ENCODE measurements at regions not wholly inside any gene's neighbourhood (a gene's known extent, or its start where the extent isn't known, plus 50 kb on each side); places are given as distances from the start of the nearest gene placed in this dataset.

DNA sequence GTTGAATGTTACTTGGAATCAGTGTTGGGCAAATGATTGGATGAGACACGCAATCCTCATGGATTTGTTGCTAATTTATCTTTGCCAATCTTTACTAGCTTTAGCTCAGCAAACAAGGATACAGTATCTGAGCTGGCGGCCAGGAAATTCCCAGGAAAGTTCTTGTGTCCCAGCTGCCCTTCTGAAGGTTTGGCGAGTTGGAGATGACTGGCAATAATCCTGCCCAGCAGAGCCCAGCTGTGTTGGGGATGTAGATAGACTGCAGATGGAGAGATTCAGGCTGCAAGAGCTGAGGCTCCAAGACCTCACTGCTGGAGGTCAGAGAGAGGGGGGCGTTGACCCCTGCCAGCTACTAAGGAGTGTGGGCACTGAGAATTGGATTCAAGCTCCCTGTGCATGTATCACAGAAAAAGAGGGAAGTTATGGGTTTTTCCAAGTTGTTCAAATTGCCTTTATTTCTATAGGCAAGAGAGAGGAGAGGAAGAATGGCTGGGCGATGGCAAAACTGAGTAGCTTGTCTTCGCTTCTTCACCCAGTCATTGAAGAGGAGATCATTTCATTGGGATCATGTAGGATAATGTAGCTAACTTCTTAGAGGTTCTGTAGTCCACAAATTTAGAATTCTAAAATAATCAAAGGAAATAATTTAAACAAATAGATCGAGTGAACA, 506.8 kb upstream of the LRATD1 start:
- DNase-seq (ENCODE audit: low read depth in 2 of 3, low spot score in 2 of 3) = no peak

DNA sequence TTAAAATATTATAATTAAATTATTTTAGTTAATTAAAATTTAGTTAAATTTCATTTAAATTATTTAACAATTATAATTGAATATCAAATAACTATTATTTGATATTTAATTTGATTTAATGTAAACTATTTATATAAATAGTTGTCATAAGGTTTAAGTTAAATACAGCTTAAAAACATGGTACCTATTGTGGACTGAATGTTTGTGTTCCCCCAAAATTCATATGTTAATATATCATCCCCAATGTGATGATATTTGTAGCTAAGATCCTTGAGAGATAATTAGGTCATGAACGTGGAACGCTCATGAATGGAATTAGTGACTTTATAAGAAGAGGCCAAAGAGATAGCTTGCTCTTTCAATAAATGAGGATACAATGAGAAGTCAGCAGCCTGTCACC, 505.7 kb upstream of the LRATD1 start:
- DNase-seq (ENCODE audit: low read depth in 2 of 3, low spot score in 2 of 3) = no peak

DNA sequence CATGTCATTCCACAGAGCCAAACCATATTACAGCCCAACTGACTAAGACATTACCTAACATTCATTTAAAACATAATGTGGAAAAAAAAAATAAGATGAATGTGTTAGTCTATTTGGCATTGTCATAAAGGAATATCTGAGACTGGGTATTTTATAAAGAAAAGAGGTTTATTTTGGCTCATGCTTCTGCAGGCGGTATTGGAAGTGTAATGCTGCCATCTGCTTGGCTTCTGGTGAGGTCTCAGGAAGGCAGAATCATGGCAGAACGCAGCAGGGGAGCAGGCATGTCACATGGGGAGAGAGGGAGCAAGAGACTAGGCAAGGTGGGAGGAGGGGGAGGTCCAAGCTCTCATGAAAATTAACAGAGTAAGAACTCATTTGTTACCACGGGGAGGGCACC, 504.8 kb upstream of the LRATD1 start:
- no peak for DNase-seq (ENCODE audit: low read depth in 2 of 3, low spot score in 2 of 3)

DNA sequence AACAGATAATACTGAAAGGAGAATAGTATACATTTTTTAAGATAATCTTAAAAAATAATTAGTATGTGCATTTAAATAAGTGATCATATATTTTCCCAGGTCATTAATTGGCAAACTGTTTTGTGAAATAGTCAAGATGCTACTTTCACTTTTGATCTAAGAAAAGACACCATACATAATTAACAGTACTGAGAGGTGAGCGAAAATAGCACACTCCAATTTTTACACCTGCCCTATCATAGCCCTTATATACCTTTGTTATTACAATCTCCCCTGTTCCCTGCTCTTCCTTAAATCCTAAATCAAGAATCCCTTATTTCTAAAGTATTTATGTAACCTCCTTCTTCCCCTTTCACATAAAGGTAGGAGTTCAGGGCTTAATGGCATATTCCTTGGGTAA, 500.1 kb upstream of the LRATD1 start:
- DNase-seq (ENCODE audit: low read depth in 2 of 3, low spot score in 2 of 3) = no peak

DNA sequence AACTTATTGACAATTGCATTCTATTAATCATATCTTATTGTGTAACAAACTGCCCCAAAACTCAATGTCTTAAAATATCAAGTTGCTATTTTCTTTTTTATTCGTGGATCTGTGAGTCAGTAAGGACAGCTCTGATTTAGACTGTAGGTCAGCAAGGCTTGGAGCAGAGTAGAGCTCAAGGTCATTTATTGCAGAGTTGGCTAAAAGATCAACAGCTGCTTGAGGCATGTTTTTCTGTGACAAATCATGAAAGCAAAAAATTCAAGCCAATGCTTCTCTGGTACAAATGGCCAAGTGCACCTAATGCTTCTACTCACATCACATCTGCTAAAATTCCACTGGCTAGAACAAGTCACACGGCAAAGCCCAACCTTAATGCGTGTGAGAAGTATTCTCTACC, 497.7 kb upstream of the LRATD1 start:
- DNase-seq (ENCODE audit: low read depth in 2 of 3, low spot score in 2 of 3) = no peak

DNA sequence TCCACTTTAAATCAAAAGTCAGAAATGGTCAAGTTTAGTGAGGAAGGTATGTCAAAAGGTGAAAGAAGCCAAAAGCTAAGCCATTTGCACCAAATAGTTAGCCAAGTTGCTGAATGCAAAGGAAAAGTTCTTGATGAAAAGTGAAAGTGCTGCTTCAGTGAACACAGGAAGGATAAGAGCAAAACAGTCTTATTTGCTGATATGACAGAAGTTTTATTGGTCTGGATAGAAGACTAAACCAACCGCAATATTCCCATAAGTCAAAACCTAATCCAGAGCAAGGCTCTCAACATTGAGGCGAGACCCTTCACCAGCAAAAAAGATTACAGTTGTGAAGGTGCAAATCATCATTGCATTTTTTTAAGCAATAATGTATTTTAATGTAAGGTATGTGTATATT, 496.5 kb upstream of the LRATD1 start:
- DNase-seq (ENCODE audit: low read depth in 2 of 3, low spot score in 2 of 3) = no peak

DNA sequence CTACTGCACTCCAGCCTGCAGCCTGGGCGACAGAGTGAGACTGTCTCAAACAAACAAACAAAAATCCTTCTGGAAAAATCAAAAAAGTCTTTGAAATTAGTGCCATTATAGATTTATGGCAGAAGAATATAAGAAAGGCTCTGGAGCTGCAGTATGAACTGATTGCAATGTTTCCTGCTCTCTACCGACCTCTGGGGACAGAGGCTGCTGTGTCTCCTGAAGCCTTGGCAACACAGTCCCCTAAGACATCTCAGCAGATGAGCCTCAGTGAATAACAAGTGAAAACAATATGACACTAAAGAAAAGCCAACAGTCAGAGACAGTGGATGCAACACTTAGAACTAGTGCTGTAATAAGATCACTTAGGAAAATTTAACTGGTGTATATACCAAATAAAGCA, 494.9 kb upstream of the LRATD1 start:
- DNase-seq (ENCODE audit: low read depth in 2 of 3, low spot score in 2 of 3) = no peak

DNA sequence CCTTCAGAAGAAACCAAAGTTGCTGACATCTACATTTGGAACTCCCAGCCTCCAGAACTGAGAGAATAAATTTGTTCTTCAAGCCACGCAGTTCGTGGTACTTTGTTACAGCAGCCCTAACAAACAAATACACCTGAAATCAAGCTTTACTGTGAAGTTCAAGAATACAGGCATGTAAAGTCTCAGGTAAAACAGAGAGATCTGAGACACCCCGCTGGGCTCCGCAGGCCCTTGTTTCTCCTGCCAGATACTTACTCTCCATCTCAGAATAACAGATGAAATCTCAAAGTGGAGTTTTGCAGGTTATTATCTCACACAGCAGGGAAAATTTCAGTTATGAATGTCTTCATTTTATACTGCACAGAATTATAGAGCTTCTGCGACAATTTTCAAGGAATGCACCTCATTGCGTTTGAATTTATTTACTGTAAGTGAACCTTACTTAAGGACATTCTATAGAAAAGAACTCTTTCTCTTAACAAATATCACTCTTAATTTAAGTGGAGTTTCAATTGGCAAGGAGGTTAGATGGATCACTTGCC, 492.4 kb upstream of the LRATD1 start:
- DNase-seq (ENCODE audit: low read depth in 2 of 3, low spot score in 2 of 3) = no peak

DNA sequence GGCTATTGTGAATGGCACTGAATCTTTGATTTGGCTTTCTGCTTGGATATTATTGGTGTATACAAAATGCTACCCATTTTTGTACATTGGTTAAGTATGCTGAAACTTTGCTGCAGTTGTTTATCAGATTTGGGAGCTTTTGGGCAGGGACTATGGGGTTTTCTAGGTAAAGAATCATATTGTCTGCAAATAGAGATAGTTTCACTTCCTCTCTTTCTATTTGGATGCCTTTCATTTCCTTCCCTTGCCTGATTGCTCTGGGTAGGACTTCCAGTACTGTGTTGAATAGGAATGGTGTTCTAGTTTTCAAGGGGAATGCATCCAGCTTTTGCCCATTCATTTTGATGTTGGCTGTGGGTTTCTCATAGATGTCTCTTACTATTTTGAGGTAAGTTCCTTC, 489.1 kb upstream of the LRATD1 start:
- DNase-seq (ENCODE audit: low read depth in 2 of 3, low spot score in 2 of 3) = no peak

DNA sequence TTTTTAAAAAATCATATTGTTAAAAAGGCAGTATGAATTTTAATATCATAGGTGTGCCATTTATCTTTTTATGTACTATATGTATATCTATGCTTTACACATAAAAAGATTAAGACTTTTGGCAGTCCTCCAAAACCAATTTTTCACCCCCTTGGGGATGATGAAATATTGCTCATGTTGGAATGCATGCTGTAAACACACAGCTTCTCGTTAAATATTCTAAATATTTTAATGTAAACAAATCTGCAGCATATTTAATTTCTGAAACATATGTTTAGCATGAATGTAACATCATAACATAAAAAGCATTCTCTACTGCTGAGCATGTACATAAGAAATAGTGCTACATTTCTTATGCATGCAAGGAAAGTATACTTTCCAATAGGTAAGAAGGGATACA, 484.3 kb upstream of the LRATD1 start:
- DNase-seq (ENCODE audit: low read depth in 2 of 3, low spot score in 2 of 3) = no peak

DNA sequence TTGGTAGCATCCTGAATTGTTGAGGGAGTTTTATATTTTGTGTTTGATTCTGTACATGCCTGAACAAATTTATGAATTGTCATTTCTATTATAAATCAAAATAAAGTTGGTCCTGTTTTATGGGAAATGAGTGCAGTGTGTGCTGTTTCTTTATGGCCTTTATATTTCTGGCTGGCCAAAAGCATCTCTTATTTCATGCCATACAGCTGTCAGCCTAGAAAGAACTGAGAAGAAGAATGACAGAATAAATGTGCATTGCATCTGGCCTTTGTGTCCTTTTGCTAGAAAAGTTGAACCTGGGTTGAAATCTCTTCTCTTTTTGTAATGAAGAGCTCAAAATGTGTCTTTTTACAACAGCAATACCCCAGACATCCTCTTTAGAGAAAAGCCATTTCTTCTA, 474.7 kb upstream of the LRATD1 start:
- no peak for DNase-seq (ENCODE audit: low read depth in 2 of 3, low spot score in 2 of 3)

DNA sequence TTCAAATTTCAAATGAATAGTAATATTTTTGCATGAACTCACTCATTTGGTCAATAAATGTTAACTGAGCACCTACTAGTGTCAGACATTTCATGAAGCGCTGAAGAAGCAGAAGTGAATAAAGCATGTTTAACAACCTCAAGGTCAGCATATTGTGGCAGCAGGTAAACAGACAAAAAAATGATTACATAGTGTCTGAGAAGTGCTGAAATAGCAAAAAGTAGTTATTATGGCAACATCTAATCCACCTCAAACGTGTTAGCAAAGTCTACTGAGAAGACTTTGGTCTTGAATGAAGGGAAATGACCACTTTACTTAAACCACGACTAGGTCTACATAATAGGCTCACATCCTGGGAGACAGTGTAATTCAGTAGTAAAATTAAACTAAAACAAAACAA, 452.2 kb upstream of the LRATD1 start:
- no peak for DNase-seq (ENCODE audit: low read depth in 2 of 3, low spot score in 2 of 3)

DNA sequence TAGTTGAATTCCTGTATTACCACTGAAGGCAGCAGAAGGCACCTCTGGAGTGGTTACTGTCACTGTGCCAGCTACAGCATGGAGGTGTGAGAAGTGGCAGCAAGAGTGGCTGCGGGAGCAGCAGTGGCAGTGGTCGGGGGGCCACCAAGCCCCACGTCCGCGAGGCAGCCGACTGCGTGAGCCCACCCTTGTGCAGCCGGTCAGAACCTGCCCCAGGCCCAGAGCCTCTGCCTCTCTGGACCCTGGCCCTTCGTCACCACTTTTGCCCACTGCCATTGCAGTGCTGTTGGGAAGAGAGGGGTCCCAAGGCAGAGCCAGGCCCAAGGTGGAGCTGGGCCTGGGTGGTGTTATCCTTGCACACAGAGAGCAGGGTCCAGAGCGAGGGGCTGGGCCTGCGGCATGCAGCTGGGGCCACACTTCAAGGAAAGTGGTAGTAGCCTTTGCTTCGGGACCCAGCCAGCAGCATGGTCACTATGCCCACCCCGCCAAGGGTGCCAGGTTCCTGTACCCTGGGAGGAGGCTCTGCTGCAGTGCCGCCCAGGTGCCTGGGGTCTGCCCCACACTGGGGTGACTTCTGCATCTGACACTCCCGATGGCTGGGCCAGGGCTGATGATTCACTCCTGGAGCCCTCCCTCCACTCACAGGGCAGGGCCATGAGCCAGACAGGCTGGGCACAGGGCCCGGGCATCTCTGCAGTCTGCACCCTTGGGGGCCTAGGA, 450.1 kb upstream of the LRATD1 start:
- no peak for DNase-seq (ENCODE audit: low read depth in 2 of 3, low spot score in 2 of 3)

DNA sequence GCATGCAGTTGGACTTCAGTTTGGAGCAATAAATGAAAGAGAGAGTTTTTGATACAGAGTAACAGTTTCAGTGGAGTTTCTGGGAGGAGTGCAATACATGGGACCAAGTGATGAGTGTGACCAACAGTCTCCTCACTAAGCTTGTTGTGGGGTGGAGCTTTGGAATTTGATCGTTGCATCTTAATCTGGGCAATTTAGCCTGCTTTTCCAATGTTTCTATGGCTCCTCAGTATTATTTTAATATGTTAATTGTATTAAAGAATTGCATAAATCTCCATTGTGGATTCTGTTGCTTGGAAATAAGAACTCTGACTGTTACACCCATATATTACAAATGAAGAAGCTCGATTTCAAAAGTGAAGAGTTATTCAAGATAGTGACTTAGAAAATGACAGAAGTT, 446.6 kb upstream of the LRATD1 start:
- DNase-seq (ENCODE audit: low read depth in 2 of 3, low spot score in 2 of 3) = no peak

DNA sequence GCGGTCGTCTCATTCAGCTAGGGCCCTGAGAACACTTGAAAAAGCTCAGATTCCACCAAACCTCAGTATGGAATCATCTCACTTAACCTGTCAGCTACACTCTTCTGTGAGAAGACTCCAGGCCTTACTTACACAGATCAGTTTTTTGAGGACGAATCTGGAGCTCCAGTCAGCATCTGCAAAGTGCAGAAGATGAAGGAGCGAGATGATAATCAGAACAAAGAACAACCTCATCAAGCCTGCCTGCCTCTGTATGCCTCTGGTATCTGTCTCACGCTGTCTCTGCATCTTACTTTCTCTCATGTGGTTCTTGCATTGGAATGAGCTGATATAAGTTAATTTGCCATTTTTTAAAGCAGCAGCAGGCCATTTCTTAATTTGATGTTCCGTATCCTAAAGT, 444.1 kb upstream of the LRATD1 start:
- no peak for DNase-seq (ENCODE audit: low read depth in 2 of 3, low spot score in 2 of 3)

DNA sequence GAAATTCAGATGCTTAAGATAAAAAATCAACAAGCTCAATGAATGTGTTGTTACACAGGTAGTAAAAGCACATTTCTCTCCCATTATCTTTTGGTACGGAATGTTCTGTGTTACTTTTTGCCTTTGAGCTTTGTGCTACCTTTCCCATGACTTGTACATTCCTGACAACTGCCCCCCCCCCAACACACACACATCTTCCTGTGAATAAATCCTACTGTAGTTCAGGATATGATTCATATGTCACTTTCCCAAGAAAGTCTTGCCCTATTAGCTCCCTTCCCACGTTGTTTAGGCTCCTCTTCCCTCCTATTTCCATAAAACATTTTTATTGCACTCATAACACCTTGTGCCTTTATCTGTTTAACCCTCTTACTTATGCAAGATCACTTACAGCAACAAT, 442.6 kb upstream of the LRATD1 start:
- no peak for DNase-seq (ENCODE audit: low read depth in 2 of 3, low spot score in 2 of 3)

DNA sequence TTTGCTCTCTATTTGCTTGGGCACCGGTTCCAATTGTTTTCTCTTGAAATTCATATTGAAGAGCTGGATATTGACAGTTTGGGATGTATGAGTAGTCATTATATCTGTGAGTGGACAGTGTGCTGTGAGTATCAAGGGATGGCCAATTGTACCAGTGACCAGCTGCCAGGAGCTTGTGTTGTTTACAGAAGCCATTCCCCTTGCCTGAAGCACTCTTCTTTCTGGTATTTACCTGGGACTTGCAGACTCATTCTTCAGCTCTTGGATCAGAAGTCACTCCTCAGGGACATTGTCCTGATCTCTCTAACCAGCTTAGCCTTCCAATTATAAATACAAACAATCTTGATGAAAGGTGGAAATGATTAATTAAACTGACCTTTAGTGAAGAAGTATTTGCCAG, 438.3 kb upstream of the LRATD1 start:
- DNase-seq (ENCODE audit: low read depth in 2 of 3, low spot score in 2 of 3) = no peak

DNA sequence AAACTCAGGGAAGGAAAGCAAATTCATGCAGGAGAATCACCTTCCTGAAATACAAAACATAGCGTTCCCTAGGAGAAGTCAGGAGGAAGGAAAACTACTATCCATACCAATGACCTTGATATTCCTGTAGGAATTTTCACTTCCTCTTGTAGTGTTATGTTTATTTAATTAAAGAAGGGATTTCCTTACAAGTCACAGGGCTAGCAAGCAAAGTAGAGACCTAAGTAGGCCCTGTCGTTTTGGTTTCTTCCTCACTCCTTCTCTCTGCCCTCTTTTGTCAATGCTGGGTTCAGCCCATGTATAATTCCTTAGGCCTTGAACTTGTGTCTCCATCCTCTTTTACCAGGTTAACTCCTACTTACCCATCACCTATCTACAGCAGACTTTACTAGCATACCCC, 435.2 kb upstream of the LRATD1 start:
- DNase-seq (ENCODE audit: low read depth in 2 of 3, low spot score in 2 of 3) = no peak

DNA sequence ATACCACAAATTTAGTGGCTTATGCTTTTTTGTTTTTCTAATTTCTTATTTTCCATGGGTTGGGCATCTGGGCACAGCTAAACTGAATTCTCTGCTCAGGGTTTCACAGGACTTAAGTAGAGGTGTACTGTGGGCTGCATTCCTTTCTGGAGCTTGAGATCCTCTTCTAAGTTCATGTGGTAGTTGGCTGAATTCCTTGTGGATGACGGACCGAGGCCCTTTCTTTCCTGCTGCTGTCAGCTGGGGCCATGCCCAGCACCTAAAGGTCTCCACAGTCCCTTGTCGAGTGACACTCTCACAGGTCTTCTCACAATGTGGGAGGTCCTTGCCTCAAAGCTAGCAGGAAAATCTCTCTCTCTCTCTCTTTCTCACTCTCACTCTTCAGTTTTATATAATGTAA, 433.5 kb upstream of the LRATD1 start:
- no peak for DNase-seq (ENCODE audit: low read depth in 2 of 3, low spot score in 2 of 3)

DNA sequence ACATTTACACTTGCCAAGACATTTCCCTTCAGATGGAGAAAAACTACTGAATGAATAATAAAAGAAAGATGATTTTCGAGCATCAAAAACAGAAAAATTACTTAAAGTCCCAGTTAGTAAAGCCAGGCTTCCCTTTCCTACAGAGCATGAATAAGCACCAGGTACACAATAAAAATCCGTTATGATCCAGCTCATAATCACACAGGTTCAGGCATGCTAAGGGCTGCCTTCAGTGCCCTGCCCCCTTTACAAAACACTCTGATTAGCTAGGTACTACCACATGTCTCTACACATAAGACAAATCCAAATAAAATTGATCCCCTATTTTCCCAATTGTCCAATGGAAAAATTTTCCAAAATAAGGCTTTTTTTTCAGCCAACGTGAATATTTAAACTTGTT, 413.2 kb upstream of the LRATD1 start:
- DNase-seq (ENCODE audit: low read depth in 2 of 3, low spot score in 2 of 3) = no peak

DNA sequence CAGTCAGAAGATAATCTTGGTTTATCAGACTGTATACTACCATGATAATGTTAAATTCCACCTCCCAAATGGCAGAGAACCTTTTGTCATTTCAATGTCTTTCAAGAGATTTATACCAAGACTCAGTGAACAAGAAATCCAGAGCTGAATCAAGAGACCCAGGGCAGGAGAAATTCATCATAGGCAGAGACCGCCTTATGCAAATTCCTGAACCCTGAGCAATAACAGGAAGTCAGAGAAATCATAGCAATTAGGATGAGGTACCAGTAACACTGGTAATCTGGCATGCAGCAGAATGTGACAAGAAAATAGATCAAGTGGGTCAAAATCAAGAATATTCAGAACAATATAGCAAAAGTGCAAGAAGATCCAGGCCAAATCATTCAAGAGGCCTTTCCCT, 412.4 kb upstream of the LRATD1 start:
- DNase-seq (ENCODE audit: low read depth in 2 of 3, low spot score in 2 of 3) = no peak

DNA sequence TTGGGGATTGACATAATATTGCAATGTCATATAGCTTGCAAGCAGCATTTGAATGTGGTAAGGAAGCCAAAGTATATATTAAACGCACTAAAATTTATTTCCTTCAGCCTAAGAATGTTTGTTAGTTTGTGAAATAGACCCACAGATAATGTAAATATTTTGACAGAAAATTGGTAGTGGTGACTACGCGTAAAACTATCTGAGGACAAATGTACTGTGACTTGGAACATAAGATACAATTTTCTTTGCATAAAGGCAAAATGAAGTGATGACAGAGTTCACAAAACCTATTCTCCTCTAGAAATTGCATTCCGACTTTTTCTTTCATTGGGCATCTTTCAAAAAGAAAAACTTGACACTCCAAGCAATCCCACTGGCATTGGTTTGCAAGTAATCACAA, 411.1 kb upstream of the LRATD1 start:
- DNase-seq (ENCODE audit: low read depth in 2 of 3, low spot score in 2 of 3) = no peak

DNA sequence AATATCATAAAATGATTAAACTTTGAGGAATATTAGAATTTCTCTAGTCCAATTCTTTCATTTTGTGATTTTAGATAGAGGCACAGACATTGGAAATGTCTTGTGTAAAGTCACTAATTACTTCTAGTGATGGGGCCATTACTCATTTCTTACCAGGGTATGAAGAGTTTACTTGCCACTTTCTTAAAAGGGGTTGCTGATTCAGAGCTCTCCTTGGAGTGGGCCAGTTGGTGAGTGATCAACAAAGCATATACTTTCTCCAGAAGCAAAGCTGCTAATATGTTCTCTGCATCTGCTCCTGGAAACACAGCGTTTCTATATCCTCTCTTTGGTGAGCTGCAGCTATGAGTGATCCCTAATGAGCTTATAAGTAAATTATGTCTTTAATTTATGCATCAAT, 408.9 kb upstream of the LRATD1 start:
- DNase-seq (ENCODE audit: low read depth in 2 of 3, low spot score in 2 of 3) = no peak
